Left hindlimb (tissue), 1 donor: ENCODE measurements at regions not wholly inside any gene's neighbourhood (a gene's known extent, or its start where the extent isn't known, plus 50 kb on each side); places are given as distances from the start of the nearest gene placed in this dataset.

ENCODE experiments used
- DNase-seq: peaks from one replicate; pipeline ENCODE4 v3.0.0-alpha.2; 2018

- DNase-seq, result no peak
These were observed 57.7 kb upstream of the MEF2C start for GRCh38 chr5:88940713-88941112.

- no peak for DNase-seq
These were observed 56.3 kb upstream of the MEF2C start for GRCh38 chr5:88939300-88939699.

GRCh38 chr5:88938488-88938887 is 55.5 kb upstream of the MEF2C start:
- no peak for DNase-seq

- no peak for DNase-seq
These were observed 54.4 kb upstream of the MEF2C start for GRCh38 chr5:88937406-88937805.

GRCh38 chr5:88934439-88934838 is 51.5 kb upstream of the MEF2C start:
- DNase-seq, result no peak
